SU-DHL-6 (cell line): ENCODE measurements at regions not wholly inside any gene's neighbourhood (a gene's known extent, or its start where the extent isn't known, plus 50 kb on each side); places are given as distances from the start of the nearest gene placed in this dataset.

ENCODE experiments used
- H2AFZ ChIP-seq: fragments of 200-600 bp; sonication (generic); 2 replicates; pipeline ENCODE4 v1.6.1; 2014; ENCODE audit warnings: low read depth, mild to moderate bottlenecking, moderate library complexity, mixed read lengths, antibody characterized with exemption, low read length; ENCODE audit not compliant: severe bottlenecking
- H3F3A ChIP-seq: fragments of 200-600 bp; shearing (Covaris generic); 2 replicates; pipeline ENCODE4 v1.6.0; 2016; ENCODE audit warnings: antibody characterized with exemption, mild to moderate bottlenecking; ENCODE audit not compliant: insufficient read depth
- H3K27ac ChIP-seq: fragments of 200-600 bp; sonication (generic); 2 replicates; pipeline ENCODE4 v1.5.1; 2016; ENCODE audit warnings: low read depth, mild to moderate bottlenecking, low read length, moderate library complexity, mixed read lengths
- H3K27me3 ChIP-seq: fragments of 200-600 bp; sonication (generic), shearing (Covaris generic); 2 replicates; pipeline ENCODE4 v1.6.0; 2014; ENCODE audit warnings: mild to moderate bottlenecking, low read length
- H3K36me3 ChIP-seq: fragments of 200-600 bp; sonication (generic); 2 replicates; pipeline ENCODE4 v1.6.1; 2014; ENCODE audit warnings: mild to moderate bottlenecking, low read length, mixed read lengths
- H3K4me2 ChIP-seq: fragments of 300-600, 200-600 bp; shearing (Covaris generic), sonication (generic); 2 replicates; pipeline ENCODE4 v1.6.0; 2014; ENCODE audit warnings: low read length, low read depth, mild to moderate bottlenecking; ENCODE audit not compliant: poor library complexity, severe bottlenecking
- H3K4me3 ChIP-seq: fragments of 200-600 bp; sonication (generic); 2 replicates; pipeline ENCODE4 v1.5.1; 2014; ENCODE audit warnings: antibody characterized with exemption, low read length, mild to moderate bottlenecking, mixed read lengths; ENCODE audit not compliant: insufficient read depth, poor library complexity, severe bottlenecking
- H3K79me2 ChIP-seq: fragments of 200-600 bp; sonication (generic); 2 replicates; pipeline ENCODE4 v1.6.1; 2014; ENCODE audit warnings: mild to moderate bottlenecking, low read length, moderate library complexity; ENCODE audit not compliant: insufficient read depth
- H3K9ac ChIP-seq: fragments of 200-600 bp; sonication (generic); 2 replicates; pipeline ENCODE4 v1.7.0; 2014; ENCODE audit warnings: mild to moderate bottlenecking, low read length
- H3K9me2 ChIP-seq: fragments of 200-600 bp; sonication (generic); replicated peaks from 2 replicates; pipeline ENCODE4 v1.6.1; 2014; ENCODE audit warnings: low read length; ENCODE audit not compliant: insufficient read depth
- H3K9me3 ChIP-seq: fragments of 200-600 bp; sonication (generic); 2 replicates; pipeline ENCODE4 v1.6.1; 2014; ENCODE audit warnings: low read length, mixed read lengths; ENCODE audit not compliant: insufficient read depth
- H4K20me1 ChIP-seq: fragments of 200-600 bp; sonication (generic); 2 replicates; pipeline ENCODE4 v1.6.1; 2014; ENCODE audit warnings: low read depth, mild to moderate bottlenecking, antibody characterized with exemption, low read length, moderate library complexity, mixed read lengths
- EZH2phosphoT487 ChIP-seq: fragments of 200-600 bp; sonication (generic), shearing (Covaris generic); conservative IDR thresholded peaks from 2 replicates; pipeline ENCODE4 v1.6.1; 2018; ENCODE audit warnings: mild to moderate bottlenecking, antibody characterized with exemption, low read length, moderate library complexity, mixed read lengths
- TF ChIP-seq, protein P1 (sequence below): fragments of 200-600 bp; sonication (generic); IDR thresholded peaks from one replicate; pipeline ENCODE4 v1.5.1; 2017; ENCODE audit warnings: antibody characterized with exemption, mild to moderate bottlenecking, low read length, moderate library complexity; ENCODE audit not compliant: insufficient read depth, poor library complexity, severe bottlenecking

DNA sequence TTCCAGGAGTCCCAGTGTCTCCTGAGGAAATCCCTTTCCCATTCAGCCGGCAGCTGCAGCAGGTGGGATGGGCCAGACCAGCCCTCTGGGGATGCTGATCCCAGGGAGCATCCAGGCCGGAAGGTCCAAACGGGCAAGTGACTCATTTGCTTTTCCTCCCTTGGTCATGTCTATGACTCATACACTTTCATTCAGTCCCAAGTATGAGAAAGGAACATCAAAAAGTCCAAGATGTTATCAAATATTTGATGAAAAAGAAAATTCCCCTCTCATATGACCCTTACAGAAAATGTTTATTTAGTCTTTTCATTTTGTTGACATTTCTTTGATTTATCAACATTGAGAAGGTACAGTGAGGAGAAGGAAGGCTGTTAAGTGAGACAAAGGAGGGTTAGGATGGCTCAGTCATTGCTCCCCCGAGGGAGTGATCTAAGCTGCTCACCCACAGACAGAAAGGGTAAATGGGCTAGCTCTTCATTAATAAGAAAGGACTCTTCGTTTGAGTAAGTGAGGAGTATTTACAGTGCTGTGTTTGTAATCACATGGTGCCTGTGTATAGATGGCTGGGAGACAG lies 117.6 kb upstream of the ANKRD55 start:
- Histone ChIP-seq H3K9me3 (no peaks in the 10 kb centered on the region), H2AFZ (no peak overlapping the region), H4K20me1 (no peaks in the 10 kb centered on the region), H3K79me2 (no peaks in the 10 kb centered on the region), H3K27me3 (no peaks in the 10 kb centered on the region), H3F3A (no peaks in the 10 kb centered on the region), H3K9me2 (no peaks in the 10 kb centered on the region), H3K4me2 (no peak overlapping the region), H3K27ac (no peak overlapping the region), H3K9ac (no peak overlapping the region), H3K36me3 (no peaks in the 10 kb centered on the region), H3K4me3 (no peak overlapping the region)
- TF ChIP-seq EZH2phosphoT487, result no peak
- TF ChIP-seq, protein P1, sequence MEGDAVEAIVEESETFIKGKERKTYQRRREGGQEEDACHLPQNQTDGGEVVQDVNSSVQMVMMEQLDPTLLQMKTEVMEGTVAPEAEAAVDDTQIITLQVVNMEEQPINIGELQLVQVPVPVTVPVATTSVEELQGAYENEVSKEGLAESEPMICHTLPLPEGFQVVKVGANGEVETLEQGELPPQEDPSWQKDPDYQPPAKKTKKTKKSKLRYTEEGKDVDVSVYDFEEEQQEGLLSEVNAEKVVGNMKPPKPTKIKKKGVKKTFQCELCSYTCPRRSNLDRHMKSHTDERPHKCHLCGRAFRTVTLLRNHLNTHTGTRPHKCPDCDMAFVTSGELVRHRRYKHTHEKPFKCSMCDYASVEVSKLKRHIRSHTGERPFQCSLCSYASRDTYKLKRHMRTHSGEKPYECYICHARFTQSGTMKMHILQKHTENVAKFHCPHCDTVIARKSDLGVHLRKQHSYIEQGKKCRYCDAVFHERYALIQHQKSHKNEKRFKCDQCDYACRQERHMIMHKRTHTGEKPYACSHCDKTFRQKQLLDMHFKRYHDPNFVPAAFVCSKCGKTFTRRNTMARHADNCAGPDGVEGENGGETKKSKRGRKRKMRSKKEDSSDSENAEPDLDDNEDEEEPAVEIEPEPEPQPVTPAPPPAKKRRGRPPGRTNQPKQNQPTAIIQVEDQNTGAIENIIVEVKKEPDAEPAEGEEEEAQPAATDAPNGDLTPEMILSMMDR, result no peak

DNA sequence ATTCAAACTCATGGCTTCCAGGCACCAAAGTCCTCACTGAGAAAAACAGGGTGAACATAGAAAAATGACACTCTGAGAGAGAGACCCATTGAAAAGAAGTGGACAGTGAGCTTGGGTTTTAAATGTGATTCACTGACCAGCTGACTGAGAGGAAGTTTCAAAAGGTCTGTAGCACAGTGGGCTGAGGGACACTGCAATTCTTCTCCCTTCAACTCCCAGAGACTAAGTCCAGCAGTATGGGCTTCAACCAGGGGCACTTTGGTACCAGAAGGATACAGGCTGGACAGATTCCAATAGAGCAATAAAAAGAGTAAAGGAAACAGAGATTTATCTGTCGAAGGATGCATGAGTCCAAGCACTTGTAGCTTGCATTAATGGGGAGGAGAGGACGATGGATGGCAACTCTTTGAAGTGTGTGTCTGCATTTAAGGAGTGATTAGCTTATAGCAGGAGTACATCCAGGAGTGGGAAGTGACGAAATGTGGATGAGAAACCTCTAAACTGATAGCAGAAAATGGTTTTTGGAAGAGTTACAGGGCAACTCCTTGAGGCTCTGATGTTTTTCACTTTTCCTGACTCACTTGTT lies 117.0 kb upstream of the ANKRD55 start:
- no peaks in the 10 kb centered on the region for H3K36me3 ChIP-seq
- no peaks in the 10 kb centered on the region for H3K9me2 ChIP-seq
- H3K27me3 ChIP-seq, result no peaks in the 10 kb centered on the region
- H3K4me3 ChIP-seq, result no peak overlapping the region
- H3K79me2 ChIP-seq, result no peaks in the 10 kb centered on the region
- TF ChIP-seq, protein P1, result no peak
- no peak for TF ChIP-seq EZH2phosphoT487
- no peaks in the 10 kb centered on the region for H4K20me1 ChIP-seq
- no peaks in the 10 kb centered on the region for H3F3A ChIP-seq
- no peak overlapping the region for H3K27ac ChIP-seq
- H3K9me3 ChIP-seq, result no peaks in the 10 kb centered on the region
- no peak overlapping the region for H2AFZ ChIP-seq
- no peak overlapping the region for H3K4me2 ChIP-seq
- no peak overlapping the region for H3K9ac ChIP-seq

DNA sequence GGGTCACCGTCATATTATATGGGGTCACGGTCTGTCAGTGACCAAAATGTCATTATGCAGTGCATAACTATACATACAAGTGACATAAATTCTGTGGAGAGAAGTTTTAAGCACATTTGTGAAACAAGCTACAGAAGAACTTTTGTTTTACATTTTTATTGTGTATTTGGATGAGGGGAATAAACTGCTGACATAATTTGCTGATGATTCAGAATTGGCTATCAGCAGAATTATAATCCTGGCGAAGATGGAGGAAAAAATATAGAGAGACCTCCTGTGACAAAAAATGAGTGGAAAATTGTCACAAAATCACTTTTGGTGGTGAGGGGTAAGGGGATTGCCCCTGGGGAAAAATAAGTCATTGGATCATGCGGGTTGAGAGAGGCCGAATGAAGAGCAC lies 116.3 kb upstream of the ANKRD55 start:
- no peak overlapping the region for H3K9ac ChIP-seq
- H3K4me3 ChIP-seq, result no peak overlapping the region
- H3K27me3 ChIP-seq, result no peaks in the 10 kb centered on the region
- H3K4me2 ChIP-seq, result no peak overlapping the region
- no peaks in the 10 kb centered on the region for H3K36me3 ChIP-seq
- H3K9me2 ChIP-seq, result no peaks in the 10 kb centered on the region
- H3K27ac ChIP-seq, result no peak overlapping the region
- no peaks in the 10 kb centered on the region for H3K79me2 ChIP-seq
- H3K9me3 ChIP-seq, result no peaks in the 10 kb centered on the region
- no peak overlapping the region for H2AFZ ChIP-seq
- no peaks in the 10 kb centered on the region for H3F3A ChIP-seq
- no peaks in the 10 kb centered on the region for H4K20me1 ChIP-seq
- TF ChIP-seq EZH2phosphoT487, result no peak
- TF ChIP-seq, protein P1, result no peak
